Tongue (tissue), 1 donor: ENCODE measurements at regions not wholly inside any gene's neighbourhood (a gene's known extent, or its start where the extent isn't known, plus 50 kb on each side); places are given as distances from the start of the nearest gene placed in this dataset.
A peak's percentile ranks its signal among the peaks of the same experiment; 100 is the strongest.

Experiments
- DNase-seq: peaks from one replicate; pipeline ENCODE4 v3.0.0-alpha.2; 2015

DNA sequence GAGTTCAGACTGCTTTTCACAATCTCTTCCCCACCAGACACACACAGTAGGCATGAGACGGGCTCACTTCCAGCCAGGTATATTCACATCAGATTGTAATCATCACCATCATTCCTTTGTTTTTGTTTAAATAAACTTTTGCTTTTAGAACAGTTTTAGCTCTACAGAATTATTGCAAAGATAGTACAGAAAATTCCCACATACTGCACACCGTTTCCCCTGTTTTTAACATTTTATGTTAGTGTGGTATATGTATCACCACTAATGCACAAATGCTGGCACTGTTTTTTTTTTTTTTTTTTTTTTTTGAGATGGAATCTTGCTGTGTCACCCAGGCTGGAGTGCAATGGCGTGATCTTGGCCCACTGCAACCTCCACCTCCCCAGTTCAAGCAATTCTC, 83.3 kb upstream of the ANO1 start:
- no peak for DNase-seq

- no peak for DNase-seq
These were observed 82.4 kb upstream of the ANO1 start for GRCh38 chr11:69995697-69996096.

GRCh38 chr11:69996451-69996850, 81.7 kb upstream of the ANO1 start:
- DNase-seq = no peak

- DNase-seq = no peak
These were observed 80.8 kb upstream of the ANO1 start for GRCh38 chr11:69997352-69997751.

DNA sequence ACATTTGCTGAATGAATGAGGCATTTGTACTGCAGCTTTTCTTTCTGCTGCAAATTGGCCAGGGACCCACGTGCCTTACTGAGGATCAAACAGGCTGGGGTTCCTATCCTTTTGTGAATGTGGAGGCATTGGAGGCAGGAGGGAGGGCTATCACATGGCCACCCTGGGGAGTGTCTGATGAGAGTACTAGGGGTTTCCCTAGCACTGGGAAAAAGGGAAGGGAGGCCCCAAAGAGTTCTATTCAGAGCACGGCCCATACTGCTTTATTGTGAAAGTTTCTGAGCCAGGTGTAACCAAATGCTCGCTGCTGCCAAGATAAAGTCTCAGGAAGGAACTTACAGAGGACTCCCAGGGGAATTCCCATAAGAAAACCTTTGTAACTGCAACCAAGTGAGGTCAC, 78.4 kb upstream of the ANO1 start:
- DNase-seq = peak; percentile 45

- no peak for DNase-seq
These were observed 77.9 kb upstream of the ANO1 start for GRCh38 chr11:70000228-70000627.

DNA sequence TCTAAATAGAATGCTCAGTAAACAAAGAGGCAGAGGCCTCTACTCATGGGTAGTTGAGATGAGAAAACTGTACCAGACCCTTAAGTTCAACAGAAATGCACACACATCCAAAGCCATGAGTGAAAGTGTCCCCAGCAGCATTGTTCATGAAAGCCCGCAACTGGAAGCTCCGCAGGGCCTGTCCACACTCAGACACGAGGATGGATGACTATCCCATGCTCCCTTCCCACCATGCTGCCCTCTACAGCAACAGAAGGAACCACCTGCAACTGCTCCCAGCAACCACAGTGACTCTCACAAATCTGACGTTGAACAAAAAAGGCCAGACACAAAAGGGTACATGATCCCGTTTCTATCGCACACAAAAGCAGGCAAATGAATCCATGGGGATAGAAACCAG, 76.9 kb upstream of the ANO1 start:
- DNase-seq = no peak

GRCh38 chr11:70002433-70002832, 75.7 kb upstream of the ANO1 start:
- no peak for DNase-seq

DNA sequence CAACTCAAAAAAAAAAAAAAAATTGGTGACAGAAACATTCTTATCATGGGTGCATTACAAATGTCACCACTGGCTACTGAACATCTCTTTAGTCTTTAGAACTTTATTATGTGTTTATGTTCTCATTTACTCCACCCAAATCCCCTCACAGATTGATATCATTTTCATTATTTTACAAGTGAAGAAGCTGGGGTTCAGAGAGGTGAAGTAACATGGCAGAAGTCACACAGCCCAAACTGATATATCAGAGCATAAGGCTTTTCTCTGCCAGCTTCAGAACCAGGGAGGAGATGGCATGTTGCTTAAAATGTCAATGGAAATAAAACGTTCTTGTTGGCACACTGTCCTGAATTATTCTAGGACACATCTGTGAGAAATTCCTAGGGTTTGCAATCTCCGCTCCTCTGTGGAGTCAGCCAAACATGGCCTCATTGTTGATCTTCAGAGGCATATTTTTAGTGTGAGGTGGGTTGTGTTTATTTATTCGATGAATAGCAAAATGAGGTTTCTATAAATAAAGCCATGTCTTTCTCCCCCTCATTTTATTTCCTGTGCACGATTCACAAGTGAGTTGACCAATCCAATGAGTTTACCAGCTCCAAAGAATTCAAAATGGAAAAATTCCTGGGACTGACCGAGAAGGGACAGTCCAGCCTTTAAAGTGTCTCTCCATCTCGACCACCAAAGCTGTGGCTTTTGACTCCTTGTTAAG, 72.9 kb upstream of the ANO1 start:
- DNase-seq = peak; percentile 61

- no peak for DNase-seq
These were observed 70.3 kb upstream of the ANO1 start for GRCh38 chr11:70007796-70008195.

- DNase-seq = no peak
These were observed 67.3 kb upstream of the ANO1 start for GRCh38 chr11:70010774-70011173.

- no peak for DNase-seq
These were observed 65.9 kb upstream of the ANO1 start for GRCh38 chr11:70012134-70012733.

- no peak for DNase-seq
These were observed 63.8 kb upstream of the ANO1 start for GRCh38 chr11:70014291-70014690.

GRCh38 chr11:70016666-70017367, 61.3 kb upstream of the ANO1 start:
- no peak for DNase-seq

DNA sequence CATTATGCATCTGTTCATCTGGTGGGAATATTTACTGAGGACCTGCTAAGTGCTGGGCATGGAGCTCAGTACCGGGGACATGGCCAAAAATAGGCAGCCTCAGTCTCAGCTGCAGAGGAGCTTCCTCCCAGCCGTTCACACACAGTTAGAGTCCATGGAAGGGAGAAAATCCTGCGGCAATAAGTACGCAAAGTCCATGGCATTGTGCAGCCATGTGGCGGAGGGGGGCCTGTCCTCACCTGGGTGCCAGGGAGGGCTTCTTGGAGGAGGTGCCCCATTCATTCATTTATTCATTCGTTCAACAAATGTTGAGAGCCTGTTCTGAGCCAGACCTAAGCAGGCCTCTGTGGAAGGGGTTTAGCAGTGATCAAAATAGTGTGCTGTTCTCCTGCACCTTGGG, 59.3 kb upstream of the ANO1 start:
- peak; percentile 22 for DNase-seq

DNA sequence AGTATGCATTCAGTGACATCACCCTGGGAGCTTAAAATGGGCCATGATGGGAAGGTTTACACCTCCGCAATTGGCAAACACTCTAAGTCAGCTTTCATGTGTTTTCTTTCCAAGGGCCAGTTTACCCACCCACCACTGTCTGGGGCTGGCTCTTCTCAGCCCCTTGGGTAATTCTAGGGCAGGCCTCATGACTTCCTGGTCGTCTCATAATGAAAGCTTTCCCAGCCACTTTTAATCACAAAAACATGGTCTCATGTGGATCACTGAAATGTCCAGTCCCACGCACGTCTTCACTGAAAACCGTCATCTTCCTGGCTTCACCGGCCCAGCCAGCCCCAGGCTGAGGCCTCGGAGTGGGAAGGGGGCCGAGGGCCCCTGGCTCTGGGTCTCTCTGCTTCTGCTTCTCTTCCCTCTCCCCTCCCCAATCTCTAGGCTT, 58.5 kb upstream of the ANO1 start:
- peak; percentile 58 for DNase-seq

DNA sequence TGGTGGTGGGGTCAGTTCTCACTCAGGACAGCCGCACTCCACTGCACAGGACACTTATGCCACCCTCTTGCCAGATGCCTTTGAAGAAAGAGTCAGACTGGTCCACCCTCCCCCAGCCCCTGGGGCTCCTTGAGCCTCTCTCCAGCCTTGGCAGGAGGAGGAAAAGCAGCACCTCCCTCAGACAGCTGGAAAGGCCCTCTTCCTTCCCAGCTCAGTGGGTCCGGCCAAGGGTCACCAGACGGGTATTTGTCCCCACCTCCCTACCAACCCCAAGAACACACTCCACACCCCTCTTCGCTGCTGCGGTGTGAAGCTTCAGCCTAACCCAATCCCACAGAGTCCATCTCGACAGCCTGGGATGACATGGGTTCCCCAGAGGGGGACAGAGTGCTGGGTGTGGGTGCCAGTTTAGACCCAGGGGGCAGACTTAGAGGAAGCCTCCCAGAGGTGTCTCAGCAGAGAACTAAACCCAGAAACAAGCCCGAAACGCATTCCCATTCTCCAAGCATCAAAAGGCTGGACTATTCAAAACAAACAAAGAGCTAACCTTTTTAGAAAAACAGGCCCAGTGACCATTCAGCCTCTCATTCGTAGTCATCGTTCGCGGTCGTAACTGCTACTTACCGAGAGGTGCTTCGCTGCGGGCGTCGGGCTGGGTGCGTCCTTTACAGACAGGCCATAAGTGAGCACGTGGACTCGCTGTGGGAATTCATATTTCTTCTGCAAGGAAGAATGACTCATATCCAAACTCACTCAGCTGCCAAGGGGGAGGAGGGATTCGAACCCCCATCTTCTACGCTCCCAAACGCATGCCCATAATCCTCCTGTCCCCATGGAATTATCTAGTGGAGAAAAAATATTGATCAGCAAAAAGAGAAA, 57.5 kb upstream of the ANO1 start:
- DNase-seq = peak; percentile 30

DNA sequence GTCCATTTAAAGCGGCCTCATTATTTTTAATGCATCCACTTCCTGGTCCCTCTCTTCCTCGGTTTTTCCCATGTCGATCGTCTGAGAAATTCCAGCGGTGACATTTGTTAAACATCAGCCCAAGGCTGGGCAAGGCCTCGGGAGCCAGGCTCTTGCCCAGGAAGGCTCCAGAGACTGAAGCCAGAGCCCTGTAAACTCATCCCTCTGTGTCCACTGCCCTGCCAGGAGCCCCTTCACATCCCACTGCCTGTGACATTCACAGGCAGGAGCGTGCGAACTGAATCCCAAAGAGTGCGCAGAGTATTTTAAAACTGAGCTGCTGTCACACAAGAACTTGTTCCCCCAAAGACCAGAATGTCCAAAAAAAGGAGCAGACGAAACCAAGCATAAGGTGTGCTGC, 56.5 kb upstream of the ANO1 start:
- DNase-seq = no peak

DNA sequence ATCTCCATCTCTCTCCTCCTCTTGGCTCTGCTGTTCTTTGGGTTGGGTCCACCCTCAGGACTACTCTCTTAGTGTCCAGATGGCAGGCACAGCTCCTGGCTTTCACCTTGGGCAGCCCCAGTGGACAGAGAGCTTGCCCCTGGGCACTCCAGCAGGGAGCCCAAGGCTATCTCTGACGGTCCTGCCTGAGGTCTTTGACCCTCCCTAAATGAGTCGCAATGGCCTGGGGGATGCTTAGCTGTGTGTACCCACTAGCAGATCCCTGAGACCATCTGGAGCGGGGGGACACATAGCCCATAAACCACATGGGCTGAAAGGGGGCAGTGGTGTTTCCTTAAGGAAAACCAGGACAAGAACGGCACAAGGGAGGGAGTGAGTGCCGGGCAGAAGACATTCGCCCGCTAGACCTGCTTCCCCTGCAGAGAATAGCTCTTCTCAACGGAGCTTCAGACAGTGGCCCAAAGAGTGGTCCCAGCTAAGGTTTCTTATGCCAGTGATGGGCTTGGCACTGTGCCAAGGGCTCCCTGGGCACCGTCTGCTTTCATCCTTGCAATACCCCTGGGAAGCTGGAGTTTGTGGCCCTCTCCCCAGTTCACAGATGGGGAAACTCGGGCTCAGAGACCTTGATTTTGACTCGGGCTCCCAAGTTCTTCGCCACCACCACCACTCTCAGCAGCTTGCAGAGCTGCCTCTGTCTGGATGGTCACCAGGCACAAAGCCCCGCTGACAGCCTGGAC, 53.9 kb upstream of the ANO1 start:
- no peak for DNase-seq

DNA sequence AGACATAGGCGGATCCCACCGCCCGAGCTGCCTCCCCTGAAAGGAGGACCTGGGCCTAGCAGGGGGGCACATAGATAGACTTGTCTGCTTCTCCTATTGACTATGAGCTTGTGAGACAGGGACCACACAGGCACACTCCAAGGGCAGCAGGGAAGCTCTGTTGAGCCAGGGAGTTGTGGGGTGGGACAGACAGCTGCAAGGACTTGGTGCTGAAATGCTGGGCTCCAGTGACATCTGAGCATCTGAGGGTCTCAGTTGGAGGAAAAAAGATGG, 53.4 kb upstream of the ANO1 start:
- DNase-seq = no peak

DNA sequence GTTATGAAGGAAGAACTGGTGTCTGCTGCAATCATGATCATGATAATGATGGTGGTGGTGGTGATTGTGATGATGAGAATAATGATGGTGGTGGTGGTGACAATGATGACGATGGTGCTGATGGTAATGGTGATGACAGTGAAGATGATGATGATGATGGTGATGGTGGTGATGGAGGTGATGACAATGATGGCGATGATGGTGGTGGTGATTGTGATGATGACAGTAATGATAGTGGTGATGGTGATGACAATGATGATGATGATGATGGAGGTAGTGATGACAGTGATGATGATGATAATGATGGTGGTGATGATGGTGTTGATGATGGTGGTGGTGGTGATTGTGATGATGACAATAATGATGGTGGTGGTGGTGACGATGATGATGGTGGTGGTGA, 52.8 kb upstream of the ANO1 start:
- DNase-seq = no peak

DNA sequence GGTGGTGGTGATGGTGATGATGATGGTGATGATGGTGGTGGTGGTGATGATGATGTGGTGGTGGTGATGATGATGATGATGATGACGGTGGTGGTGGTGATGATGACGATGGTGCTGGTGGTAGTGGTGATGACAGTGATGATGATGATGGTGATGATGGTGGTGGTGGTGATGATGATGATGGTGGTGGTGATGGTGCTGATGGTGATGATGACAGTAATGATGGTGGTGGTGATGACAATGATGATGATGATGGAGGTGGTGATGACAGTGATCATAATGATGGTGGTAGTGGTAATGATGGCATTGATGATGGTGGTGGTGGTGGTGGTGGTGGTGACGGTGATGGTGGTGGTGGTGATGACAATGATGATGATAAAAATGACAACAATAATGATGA, 52.1 kb upstream of the ANO1 start:
- DNase-seq = no peak
